Activated CD8-positive, alpha-beta memory T cell treated with anti-CD3 and anti-CD28 coated beads, Interleukin-2, amount 50 U/mL, for 48 hours (primary cell): ENCODE measurements at regions not wholly inside any gene's neighbourhood (a gene's known extent, or its start where the extent isn't known, plus 50 kb on each side); places are given as distances from the start of the nearest gene placed in this dataset.

Experiments used
- DNase-seq: peaks from one replicate; pipeline ENCODE4 v3.0.0-alpha.2; 2020

GRCh38 chr11:114811971-114812370, 133.6 kb downstream of the NXPE2 start:
- no peak for DNase-seq

GRCh38 chr11:114812733-114813132, 134.4 kb downstream of the NXPE2 start:
- no peak for DNase-seq

- DNase-seq: no peak
Measured at GRCh38 chr11:114813189-114813718, 134.9 kb downstream of the NXPE2 start.

GRCh38 chr11:114815176-114815575, 136.8 kb downstream of the NXPE2 start:
- DNase-seq: no peak

- DNase-seq: no peak
Measured at GRCh38 chr11:114815761-114816160, 137.4 kb downstream of the NXPE2 start.

GRCh38 chr11:114816791-114817190, 138.5 kb downstream of the NXPE2 start:
- DNase-seq: no peak

GRCh38 chr11:114818382-114818781, 140.1 kb downstream of the NXPE2 start:
- DNase-seq: no peak

- DNase-seq: no peak
Measured at GRCh38 chr11:114819028-114819427, 140.7 kb downstream of the NXPE2 start.

- no peak for DNase-seq
Measured at GRCh38 chr11:114820621-114821020, 142.3 kb downstream of the NXPE2 start.

GRCh38 chr11:114821621-114822412, 143.5 kb downstream of the NXPE2 start:
- DNase-seq: no peak

GRCh38 chr11:114826910-114827442, 148.6 kb downstream of the NXPE2 start:
- no peak for DNase-seq

GRCh38 chr11:114827736-114828135, 149.4 kb downstream of the NXPE2 start:
- no peak for DNase-seq

GRCh38 chr11:114832532-114833125, 154.3 kb downstream of the NXPE2 start:
- DNase-seq: no peak

GRCh38 chr11:114836161-114836560, 157.8 kb downstream of the NXPE2 start:
- DNase-seq: no peak

GRCh38 chr11:114844896-114845295, 166.6 kb downstream of the NXPE2 start:
- no peak for DNase-seq

- no peak for DNase-seq
Measured at GRCh38 chr11:114845766-114846415, 167.6 kb downstream of the NXPE2 start.

- DNase-seq: no peak
Measured at GRCh38 chr11:114846416-114846791, 168.1 kb downstream of the NXPE2 start.

GRCh38 chr11:114847306-114847975, 169.1 kb downstream of the NXPE2 start:
- no peak for DNase-seq

GRCh38 chr11:114848027-114848426, 169.7 kb downstream of the NXPE2 start:
- no peak for DNase-seq

GRCh38 chr11:114857281-114857680, 179.0 kb downstream of the NXPE2 start:
- no peak for DNase-seq

GRCh38 chr11:114864896-114865295, 186.6 kb downstream of the NXPE2 start:
- no peak for DNase-seq

GRCh38 chr11:114876234-114876633, 197.9 kb downstream of the NXPE2 start:
- no peak for DNase-seq

- DNase-seq: no peak
Measured at GRCh38 chr11:114877976-114878375, 199.6 kb downstream of the NXPE2 start.
